Stimulated activated CD4-positive, alpha-beta T cell treated with anti-CD3 and anti-CD28 coated beads, Interleukin-15, amount 100 ng/mL, for 1 hour (primary cell): ENCODE measurements at regions not wholly inside any gene's neighbourhood (a gene's known extent, or its start where the extent isn't known, plus 50 kb on each side); places are given as distances from the start of the nearest gene placed in this dataset.

Experiments
- DNase-seq, 2 donors: peaks; one replicate each; pipeline ENCODE4 v3.0.0-alpha.2; 2020; ENCODE audit warnings: low read depth in 1 of 2, low spot score in 1 of 2

DNA sequence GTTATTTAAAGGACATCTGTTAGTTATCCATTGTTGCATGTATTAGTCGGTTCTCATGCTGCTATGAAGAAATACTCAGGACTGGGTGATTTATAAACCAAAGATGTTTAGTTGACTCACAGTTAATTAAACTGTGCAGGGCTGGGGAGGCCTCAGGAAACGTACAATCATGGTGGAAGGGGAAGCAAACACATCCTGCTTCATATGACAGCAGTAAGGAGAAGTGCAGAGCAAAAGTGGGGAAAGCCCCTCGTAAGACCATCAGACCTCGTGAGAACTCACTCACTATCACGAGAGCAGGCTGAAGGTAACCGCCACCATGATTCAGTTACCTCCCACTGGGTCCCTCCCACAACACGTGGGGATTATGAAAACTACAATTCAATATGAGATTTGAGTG lies 2064.1 kb downstream of the MAT2B start:
- DNase-seq: no peak

DNA sequence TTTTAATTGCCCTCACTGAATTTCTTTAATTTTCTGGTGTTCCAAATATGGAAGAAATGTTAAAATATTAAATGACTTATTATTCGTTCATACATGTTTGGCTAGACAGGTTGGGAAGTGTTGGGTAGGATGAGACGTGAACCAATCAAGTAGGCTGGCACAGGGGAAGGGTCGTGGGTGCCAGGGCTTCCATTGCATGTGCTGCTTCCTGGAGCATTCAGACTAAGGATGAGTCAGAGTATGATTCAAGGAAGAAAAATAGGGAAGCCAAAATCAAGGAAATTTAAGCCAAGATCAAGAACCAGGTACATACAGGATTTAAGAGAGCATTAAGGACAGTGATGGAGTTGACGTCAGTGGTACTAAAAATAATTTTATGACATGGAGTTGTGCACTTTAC lies 2068.0 kb downstream of the MAT2B start:
- DNase-seq: no peak

DNA sequence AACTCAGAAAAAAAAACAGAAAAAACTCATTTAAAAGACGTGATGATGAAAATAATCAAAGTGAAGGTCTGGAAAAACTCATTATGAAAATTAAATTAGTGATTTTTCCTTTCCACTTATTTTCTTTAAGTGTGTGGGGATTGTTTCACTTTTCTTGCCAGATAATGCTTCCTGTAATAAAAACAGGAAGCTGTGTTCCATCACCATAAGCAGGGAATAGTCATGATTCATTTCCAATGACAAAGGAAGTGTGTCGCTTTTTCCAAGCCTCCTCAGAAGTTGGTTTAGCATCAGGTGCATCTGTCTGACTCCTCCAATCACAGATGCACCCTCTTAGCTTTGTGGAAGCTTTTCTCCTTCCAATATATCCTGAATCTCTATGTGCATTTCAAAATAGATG lies 2068.7 kb downstream of the MAT2B start:
- no peak for DNase-seq

DNA sequence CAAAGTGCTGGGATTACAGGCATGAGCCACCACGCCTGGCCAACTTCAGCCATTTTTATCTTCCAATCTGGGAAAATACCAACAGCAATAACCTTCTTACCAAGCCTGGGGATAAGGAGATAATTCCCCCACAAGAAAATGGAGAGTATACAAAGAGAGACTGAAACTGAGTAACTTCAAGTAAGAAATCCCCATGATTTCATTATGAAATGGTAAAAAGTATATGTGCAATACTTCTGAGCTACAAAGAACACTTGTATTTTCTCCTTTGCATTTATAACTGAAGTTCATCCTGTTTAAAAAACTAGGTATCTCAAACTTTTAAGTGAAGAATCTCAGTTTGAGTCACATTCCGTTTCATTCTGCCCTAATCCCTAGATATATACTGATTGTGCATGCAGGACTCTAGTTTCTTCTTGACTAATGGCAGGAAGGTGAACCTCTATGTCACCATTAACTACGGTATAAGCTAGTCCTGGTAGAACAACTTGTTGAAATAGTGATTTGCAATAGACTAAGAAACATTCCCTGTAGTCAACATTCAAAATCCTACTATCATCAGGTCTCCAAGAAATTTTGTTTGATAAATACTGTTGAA lies 2071.4 kb downstream of the MAT2B start:
- no peak for DNase-seq

DNA sequence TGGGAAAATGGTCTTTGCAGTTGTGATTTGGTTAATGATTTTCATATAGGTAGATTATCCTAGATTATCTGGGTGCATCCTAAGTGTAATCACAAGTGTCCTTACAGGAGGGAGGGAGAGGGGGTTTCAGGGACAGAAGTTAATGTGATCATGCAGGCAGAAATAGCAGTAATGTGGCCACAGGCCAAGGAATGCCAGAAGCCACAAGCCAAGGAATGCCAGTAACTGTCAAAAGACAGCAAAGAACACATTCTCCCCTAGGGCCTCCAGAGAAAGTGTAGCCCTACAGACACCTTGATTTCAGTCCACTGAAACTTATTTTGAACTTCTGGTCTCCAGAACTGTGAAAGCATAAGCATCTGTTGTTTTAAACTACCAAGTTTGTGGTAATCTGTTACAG lies 2074.5 kb downstream of the MAT2B start:
- no peak for DNase-seq

DNA sequence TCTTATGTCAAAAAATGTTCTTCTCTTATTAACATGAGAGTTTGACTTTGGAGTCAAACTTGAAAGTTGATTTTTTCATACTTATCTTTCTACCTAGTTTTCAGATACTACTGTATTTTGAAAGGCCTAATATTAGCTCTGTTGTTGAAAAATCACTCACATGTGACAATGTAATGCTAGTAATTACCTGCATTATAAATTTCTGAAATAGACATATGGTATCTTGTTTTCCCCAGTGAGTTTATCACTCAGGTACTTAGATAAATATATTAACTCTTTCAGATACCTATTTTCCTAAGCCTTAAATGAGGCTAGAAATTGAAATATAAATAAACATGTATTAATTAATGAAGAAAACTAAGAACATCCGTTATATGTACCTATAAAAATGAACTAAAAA lies 2089.3 kb downstream of the MAT2B start:
- no peak for DNase-seq

DNA sequence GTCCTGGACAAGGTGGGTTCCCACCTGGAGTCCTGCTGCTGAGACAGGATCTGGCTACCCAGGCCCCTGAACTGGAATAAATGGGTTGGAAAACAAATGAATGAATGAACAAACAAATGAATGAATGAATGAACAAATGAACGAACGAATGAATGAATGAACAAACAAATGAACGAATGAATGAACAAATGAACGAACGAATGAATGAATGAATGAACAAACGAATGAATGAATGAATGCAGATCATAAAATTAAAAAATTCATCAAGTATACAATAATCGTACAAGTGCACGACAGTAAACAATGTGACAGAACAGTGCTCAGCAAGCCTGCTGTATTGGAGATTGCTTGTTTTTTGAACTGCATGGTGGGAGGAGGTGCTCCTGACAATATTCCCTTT lies 2097.1 kb downstream of the MAT2B start:
- no peak for DNase-seq

DNA sequence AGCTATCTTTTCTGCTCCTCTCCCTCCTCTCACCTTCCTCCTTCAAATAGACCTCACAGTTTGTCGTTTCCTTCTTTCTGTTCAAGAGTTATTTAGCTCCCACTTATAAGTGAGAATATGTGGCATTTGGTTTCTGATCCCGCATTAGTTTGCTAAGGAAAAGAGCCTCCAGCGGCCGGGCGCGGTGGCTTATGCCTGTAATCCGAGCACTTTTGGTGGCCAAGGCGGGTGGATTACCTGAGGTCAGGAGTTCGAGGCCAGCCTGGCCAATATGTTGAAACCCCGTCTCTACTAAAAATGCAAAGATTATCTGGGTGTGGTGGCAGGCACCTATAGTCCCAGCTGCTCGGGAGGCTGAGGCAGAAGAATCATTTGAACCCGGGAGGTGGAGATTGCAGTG lies 2101.6 kb downstream of the MAT2B start:
- no peak for DNase-seq

DNA sequence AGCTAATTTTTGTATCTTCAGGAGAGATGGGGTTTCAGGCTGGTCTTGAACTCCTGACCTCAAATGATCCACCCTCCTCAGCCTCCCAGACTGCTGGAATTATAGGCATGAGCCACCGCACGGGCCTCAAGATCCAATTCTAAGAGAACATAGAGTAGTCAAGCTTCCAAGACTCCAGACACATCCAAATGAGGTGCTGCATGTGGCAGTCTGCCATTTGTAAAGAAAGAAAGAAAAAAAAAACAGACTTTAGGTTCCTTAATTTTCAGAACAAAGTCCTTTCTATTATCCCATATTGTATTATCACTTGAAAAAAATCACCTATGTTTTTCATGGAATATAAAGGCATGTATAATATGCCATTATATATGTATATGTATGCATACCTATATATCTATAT lies 2104.5 kb downstream of the MAT2B start:
- DNase-seq: no peak

DNA sequence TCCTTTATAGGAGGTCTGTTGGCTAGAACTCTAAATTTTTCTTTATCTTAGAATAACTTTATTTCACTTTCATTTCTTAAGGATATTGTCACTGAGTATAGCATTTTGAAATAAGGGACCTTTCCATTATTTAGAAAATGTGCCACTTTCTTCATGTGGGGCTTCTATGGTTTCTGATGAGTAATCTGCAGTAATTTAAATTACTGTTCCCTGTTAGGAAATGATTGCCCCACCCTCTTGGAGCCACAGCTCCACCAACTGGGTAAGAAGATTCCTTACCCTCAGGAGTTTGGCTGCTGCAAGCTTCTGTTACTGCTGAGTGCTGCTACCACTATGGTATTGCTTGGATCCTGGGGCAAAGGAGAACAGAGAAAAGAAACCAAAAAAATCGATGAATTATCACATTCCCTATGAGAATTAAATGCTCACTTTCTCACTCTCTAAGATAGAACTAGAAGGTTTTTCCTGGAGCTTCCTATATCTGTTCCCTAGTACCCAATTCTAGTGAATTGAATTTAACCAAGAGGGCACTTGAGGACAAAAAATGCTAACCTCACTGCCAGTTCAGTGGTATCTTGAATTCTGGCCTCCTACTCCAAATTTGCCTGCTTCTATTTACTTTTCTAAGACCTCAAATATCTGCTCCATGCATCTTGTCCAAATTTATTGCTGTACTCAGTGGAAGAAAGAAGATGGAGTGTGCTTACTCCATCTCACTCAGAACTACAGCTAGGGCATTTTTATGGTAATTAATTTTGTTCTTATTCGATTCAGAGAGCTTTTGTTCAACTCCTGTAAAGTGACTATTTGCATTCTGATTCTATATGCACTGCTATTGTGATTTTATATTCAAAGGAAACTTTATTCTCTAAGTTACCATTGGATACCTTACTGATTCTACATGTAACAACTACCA lies 2111.3 kb downstream of the MAT2B start:
- no peak for DNase-seq

DNA sequence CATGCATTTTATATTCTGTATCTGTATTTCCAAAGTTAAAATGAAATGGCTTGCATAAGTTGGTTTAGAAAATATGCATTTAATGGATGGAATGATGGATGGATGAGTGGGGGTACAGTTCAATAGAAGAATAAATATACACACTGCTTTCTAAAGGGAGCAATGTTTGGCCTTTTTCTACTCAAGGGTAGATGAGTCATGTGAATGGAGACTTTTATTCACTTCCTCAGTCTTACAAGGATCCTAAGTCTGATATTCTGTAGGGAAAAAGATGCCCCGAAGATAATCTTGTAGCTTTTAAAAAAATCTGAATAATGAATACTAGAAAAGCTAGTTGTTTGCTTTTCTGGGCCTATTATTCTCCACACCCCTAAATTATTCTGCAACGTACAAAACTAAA lies 2112.1 kb downstream of the MAT2B start:
- DNase-seq: no peak

DNA sequence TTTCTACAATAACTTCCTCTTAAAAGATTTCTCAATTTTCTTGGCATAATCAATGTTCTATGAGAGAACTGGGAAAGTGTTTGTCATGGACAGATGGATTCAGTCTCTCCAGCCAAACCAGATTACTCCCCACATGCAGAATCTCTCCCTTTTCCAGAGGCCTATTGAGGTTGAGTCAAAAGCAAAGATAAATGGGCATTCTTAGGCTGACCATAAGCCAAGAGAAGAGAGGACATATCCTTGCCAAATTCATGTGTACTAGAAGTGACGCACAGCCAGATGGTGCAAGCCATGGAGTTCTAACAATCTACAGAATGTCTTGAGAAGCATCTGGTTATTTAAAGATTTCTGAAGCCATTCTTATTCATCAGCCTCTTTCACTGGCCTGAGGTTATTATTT lies 2115.0 kb downstream of the MAT2B start:
- no peak for DNase-seq

DNA sequence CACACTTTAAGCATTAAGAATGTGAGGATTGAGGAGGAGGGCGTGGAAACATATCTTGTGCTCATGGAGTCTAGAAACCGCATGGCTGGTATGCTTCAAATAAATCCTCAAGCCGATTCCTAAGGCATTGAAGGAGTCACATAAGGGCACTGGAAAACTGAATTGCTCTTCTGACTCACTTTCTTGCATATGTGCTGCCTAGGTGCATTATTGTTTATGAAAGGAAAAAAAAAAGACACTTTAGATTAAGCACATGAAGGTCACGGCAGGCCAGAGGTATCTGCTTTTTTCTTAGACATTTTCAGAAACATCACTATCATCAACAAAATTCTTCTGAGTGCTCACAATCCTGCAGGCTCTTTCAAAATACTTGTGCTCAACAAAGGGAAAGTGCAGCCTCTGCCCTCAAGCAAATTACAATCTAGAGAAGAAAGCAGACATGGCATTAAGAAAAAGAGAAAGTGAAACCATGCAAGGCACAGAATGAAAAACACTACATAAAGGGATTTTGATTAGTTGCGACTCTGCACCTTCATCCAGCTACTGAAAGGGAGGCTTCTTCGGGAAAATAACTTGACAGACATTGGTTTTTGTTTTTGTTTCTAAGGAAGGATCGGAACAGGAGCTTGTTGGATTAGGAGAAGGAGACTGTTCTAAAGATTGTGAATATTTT lies 2117.6 kb downstream of the MAT2B start:
- DNase-seq: no peak

DNA sequence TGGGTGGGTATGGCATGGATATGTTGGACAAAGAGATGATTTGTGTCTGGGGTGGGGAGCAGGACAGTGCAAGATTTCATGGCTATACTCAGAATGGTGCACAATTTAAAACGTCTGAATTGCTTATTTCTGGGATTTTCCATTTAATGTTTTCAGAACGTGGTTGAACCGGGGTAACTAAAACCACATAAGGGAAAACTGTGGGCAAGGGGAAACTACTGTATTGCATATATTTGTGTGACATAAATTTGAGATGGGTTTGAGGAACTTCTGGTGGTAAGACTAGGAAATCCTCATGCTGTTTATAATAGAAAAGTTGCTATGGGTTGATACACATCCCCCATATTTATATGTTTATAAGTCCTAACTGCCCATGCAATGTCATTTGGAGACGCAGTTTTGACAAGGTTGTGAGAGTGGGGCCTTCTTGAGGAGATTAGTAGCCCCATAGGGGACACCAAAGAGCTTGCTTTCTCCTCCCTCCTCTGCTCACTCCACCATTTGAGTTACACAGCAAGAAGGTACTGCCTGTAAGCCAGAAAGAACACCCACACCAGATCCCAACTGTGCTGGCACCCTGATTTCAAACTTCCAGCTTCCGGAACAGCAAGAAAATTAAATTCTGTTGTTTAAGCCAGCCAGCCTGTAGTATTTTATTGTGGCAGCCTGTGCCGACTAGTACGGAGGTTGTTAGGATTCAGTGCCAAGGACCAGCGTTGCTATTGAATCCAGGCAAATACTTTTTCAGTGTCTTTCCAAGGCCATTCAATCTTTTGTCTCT lies 2118.9 kb downstream of the MAT2B start:
- no peak for DNase-seq

DNA sequence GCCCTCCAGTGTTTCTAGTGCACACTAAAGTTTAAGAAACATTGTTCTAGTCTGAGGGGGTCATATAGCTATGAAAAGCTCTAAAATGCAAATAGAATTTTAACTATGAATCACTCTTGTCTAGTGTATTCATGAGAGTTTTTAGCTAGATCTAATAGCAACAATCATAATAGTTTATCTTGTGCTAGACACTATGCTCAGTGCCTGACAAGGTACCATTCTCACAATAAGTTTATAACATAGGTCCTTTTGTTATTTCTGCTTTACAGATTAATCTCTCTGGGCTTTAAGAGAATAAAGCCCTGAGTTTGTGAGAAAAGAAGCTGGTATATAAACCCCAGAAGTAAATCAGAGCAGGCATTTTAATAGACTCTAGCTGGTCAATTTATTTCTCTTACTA lies 2120.7 kb downstream of the MAT2B start:
- DNase-seq: no peak

DNA sequence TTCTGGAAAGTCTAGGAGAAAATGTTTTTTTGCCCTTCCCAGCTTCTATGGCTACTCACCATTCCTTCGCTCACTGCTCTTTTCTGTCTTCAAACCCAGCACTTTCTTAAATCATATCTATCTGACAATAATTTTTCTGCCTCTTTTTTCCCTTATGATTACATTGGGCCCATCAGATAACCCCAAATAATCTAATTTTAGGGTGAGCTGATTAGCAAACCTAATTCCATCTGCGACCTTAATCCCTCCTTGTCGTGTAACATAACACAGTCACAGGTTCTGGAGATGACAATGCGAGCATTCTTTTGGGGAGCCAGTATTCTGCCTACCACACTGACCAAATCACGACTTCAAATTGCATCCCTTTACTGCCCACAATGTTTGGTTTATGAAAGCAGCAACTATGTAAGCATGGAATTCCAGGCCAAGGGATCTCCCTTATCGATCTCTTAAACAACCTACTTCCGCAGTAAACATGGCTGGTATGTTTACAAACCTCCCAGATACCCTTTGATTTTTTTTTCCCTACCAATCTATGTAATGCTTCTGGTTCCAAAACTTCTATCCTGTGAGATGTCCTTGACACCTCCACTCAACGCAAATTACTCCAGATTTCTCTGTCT lies 2122.2 kb downstream of the MAT2B start:
- DNase-seq: no peak

DNA sequence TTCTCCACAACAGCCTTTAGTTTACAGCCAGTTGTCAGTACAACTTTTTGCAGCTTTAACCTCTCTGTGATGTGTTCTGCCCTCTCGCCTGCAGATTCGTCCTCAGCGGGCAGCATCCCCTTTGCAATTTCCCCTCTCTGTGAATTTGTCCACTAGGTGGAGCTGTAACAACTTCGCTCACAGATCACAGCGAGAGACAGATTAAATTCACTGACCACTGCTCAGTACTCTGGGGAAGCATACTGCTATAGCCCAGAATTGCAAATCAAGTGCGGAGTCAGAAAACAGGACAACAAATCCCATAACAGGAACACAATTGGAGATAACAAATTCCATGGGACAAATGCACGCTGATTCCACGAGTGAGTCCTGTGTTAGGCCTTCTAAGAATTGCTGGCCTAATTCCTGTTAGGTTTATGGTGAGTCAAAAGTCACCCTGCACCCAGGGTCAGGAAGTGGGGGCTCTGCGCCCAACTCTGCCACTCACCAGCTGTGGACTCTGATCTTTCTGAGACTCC lies 2124.9 kb downstream of the MAT2B start:
- no peak for DNase-seq

DNA sequence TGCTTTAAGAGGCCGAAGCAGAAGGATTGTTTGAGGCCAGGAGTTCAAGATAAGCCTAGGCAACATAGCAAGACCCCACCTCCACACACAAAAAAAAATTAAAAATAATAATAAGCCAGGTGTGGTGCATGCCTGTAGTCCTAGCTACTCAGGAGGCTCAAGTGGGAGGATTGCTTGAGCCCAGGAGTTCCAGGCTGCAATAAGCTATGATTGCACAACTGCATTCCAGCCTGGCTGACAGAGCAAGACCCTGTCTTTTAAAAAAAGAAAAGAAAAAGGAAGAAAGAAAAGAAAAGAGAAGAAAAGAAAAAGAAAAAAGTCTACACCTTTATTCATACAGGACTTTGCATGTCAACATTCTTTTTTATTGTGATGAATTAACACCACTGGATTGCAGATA lies 2125.8 kb downstream of the MAT2B start:
- no peak for DNase-seq

DNA sequence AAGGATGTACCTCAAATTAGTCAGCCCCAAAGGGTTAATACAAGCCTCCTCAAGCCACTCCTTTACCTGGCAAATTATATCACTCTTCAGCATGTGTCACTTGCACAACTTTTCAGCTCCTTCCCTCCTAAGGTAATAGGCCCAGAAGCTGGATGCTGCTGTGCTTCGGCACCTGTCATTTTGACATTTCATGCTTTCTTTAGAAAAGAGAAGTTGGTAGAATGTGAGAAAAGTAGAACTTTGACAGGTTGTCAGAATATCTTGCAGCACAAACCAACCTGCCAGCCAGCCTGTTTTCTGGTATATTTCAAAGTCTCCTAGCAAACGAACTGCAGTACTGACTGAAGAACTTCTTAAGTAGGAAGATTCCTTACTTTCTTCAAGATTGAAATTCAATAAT lies 2136.9 kb downstream of the MAT2B start:
- no peak for DNase-seq

DNA sequence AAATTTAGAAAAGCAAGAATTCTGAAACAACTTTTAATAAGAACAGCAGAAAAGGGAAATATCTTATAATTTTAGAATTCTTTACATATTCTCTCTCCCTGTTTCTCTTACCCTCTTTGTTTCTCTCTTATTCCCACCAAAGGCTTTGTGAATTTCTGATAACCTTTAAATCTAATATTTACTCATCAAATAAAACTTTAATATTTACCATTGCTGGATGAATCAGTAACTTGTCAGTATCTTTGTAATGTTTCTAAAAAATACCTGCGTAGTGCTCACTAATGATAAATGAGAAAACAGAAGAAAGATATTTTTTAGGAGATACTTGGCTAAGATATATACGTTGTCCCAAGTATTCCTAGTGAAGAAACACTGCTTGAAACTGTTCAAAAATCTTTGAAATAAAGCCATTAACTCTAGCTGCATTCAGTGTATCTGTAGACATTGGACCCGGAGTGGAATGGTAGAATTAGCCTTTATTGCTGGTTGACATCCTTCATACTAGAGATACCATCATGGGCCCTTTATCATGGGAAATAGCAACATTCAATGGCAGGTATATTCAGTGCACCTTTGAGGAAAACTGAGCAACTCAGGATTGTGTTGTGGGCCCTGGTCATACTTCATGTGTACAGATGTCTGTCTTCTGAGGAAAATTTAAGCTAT lies 2160.4 kb downstream of the MAT2B start:
- DNase-seq: no peak
